ENCODE measurements at regions not wholly inside any gene's neighbourhood (a gene's known extent, or its start where the extent isn't known, plus 50 kb on each side); places are given as distances from the start of the nearest gene placed in this dataset.

DNA sequence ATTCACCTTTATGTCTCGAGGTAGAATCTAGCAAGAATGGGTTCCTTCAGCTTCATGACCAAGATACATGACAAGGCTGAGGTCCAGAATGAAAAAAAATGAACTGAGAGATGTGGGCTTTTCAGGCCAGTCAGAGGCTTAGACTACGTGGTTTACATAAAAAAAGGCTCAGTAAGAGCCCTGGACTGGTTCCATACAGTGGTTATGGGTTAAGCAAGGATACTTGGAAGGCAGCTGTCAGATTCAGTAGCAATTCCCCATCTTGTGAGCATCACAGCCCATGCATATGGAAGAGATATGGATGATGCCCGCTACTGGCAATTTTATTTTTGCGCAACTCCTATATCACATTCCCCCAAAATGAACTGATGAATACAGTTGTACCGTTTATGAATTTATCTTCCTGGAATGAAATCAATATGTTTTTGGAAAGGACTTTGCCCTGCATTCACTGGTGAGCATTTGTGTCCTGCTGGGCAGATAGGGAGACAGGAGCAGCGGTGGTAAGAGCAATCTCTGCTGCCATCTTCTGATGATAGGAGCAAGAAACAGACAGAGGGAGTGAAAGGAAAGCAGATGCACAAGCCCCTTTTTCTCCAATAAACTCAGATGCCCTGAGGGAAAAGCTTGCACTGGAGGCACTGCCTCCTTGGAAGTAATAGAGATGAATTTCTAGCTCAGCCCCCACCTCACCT, 280.4 kb downstream of the GALC start:
- DNase-seq = no peak

GRCh38 chr14:87705439-87705896, 287.5 kb downstream of the GALC start:
- DNase-seq = no peak

GRCh38 chr14:87698481-87698880, 294.5 kb downstream of the GALC start:
- DNase-seq = no peak

GRCh38 chr14:87696485-87696884, 296.5 kb downstream of the GALC start:
- DNase-seq = no peak

GRCh38 chr14:87691042-87691881, 301.7 kb downstream of the GALC start:
- no peak for DNase-seq

GRCh38 chr14:87690076-87690613, 302.8 kb downstream of the GALC start:
- DNase-seq = no peak

DNA sequence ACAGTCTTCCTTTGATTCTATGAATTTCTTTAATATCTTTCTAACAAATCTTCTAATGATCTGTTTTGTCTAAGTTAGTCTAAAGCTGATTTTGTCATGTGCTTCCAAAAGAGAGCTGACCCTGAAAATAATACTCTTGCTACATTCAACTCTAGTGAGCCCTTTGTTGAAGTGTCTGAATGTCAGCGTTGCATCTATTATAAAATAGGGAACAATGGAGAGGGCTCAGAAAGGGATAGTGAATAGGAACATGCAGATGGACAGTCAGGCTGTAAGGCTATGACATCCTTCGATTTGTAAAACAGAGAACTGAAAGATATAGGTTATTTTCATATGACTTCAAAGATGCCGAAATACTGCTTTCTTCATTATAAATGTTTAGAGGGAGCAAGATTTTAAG, 304.5 kb downstream of the GALC start:
- no peak for DNase-seq

DNA sequence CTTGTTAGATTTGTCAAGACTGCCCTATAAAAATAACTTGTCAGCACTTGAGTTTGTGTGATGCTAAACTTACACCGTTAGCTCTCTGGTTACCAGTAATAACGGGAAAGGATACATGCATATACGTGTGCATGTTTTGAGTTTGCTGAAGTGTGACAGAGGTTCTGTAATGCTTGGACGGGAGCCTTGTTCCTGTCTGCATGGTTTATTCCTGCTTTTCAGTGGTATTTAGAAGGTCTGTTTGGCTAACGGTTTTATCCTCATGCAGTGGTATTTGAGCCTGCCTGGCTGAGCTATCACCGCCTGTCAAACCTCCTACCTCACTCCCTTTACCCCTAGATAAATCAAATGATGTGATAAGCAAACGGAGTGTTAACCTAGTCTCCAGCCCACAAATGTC, 305.6 kb downstream of the GALC start:
- no peak for DNase-seq

GRCh38 chr14:87686746-87687145, 306.2 kb downstream of the GALC start:
- no peak for DNase-seq

DNA sequence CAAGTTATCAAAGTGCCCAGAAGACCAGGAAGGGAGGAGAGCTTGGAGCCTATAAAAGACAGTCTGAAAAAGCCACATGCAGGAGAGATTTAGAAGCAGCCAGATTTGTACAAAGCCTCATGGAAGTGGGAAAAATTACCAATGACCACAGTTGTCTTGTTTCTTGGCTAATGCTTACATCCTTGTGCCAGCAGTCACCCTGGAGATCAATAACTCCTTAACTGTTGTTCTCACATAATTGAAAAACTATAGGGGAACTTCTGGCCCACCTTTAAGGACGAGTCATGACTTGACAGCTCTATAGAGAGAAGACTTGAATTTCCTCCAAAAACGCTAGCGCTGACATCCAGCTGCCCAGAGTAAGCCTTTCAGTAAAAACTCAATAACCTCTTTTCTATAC, 313.1 kb downstream of the GALC start:
- DNase-seq = no peak

DNA sequence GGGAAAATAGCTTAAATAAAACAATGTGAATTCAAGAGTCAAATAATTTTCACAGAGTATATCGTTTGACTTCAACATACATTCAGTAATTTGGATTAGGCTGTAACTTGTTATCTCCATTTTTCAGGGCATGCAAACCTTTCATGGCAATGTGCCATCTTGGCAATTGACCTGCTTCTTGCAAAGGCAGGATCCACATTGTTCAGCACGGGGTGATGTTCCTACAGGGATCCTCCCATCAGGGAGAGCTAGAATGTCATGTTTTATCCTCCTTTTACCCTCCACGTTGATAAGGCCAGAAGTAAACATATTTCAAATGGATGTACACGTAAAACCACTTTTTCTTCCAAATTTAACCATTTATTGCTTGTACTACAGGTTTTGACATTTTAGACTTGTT, 314.4 kb downstream of the GALC start:
- DNase-seq = no peak

DNA sequence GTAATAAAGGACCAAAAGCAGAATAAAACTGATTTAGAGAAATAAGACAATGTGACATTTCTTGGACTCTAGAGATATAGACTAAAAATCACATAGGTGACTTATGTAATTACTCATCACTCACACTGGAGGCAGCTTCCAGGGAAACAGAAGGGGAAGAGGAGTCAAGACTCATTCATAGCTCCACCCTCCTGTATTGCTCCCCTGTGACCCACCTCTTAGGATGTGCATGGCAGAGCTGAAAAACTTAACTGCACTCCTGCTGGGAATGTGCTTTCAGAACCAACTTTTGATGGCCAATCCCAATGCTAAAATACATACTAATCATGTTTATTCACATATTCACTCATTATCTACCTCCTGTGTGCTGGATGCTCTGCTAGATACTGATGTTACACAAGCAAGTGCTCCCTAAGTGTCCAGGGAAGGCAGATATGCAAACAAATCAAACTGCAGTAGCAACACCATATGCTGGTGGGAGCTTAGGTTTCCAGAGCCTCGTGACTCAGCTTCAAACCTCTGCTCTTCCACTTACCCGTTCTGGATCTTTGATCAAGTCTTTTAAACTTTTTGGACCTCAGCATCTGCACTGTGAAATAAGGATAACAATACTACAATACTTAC, 316.1 kb downstream of the GALC start:
- DNase-seq = no peak

DNA sequence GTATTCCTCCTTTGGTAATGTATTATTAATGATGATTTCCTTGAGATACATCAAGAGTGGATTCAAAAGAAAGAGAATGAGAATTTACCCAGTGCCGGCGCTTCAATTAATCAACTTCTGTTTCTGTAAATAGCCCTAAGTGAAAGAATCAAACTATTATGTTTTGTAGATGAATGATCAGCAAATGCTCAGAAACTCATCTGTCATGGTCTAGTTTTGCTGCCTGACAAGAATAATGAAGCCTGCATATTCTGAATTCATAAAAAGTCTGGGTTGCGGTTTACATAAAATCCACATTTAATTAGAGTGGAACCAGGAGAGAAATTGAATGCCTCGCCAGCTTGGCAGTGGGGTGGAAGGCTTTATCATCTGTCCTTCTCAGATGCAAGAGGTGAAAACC, 325.3 kb downstream of the GALC start:
- no peak for DNase-seq

- no peak for DNase-seq
Measured at GRCh38 chr14:87656315-87656714, 336.7 kb downstream of the GALC start.

DNA sequence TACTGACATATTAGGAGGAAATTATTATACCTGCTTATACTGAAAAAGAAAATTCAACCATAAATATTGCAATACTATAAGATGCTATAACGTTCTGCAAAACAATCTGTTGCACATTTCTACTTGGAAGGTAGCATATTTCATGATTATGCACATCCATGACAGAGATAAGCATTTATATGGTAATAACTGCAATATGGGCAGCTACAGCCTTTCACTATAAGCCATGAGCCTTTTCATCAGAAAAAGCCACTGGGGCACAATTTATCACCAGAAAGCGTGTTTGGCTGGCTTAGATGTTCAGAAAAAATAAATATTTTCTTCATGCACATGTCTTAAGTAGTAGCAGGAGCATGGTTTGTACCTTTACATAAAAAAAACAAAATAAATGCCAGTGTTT, 340.7 kb downstream of the GALC start:
- DNase-seq = no peak

DNA sequence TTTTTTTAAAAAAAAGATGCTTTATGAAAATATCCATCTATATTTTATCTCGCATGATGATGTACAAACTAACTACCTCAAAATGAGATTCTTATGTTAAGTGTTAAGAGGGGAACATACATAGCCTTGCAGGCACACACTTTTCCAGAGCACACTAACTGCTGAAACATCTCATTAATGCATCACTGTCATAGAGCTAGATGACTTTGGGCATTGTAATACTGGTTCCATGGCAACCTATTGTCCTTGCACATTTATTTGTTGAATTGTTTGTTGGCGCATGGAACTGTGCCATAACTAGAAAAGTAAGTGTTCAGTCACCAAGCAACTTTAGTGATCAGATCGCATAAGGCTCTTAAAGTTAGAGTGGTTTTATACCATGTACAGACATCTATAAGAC, 348.3 kb downstream of the GALC start:
- DNase-seq = no peak

DNA sequence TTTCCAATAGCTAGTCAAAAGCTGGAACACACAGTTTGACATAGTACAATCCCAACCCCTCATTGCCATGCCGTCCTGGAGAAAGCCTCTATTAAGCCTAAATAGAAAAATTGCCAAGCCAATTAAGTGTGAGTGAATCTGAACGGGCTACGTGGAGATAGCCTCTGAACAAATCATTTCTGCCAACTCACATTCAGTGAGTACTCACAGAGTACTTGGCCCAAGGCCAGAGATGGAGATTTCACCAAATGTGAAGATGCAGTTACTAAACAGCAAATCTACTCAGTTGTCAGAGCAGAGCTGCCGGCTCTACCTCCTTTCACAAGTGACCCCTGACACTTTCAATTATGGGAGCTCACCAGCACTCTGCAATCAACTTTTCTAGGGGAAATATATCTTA, 350.0 kb downstream of the GALC start:
- DNase-seq = no peak

- no peak for DNase-seq
Measured at GRCh38 chr14:87640553-87640952, 352.4 kb downstream of the GALC start.

DNA sequence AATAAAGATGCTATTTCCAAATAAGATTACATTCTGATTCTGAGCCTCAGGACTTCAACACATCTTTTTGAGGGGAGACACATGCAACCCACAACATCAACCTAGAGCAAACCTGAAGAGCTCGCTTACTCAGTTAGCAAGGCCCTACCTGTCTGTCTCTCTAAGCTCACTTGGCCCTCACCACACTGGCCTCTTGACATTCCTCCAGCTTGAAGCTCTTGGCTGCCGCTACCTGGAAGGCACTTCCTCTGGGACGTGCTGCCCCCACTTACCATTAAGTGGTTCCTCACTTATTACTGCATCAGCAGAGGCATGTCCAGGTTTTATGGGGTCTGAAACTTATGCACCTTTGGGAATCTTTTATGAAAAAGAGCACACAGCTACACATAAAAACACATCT, 354.8 kb downstream of the GALC start:
- DNase-seq = no peak

DNA sequence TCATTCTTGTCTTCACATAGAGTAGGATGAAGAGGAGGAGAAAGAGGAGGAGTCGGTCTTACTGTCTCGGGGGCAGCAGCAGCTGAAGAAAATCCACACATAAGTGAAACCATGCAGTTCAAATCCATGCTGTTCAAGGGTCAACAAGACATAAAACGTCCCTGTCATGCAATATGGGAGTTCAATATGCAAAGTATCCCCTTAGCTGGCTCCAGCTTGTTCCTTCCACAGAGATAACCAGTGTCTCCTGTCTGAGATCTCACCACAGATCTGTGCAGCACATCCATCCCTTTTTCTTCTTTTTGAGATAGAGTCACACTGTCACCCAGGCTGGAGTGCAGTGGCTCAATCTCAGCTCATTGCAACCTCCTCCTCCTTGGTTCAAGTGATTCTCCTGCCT, 357.5 kb downstream of the GALC start:
- DNase-seq = no peak

GRCh38 chr14:87632796-87633195, 360.2 kb downstream of the GALC start:
- DNase-seq = no peak

DNA sequence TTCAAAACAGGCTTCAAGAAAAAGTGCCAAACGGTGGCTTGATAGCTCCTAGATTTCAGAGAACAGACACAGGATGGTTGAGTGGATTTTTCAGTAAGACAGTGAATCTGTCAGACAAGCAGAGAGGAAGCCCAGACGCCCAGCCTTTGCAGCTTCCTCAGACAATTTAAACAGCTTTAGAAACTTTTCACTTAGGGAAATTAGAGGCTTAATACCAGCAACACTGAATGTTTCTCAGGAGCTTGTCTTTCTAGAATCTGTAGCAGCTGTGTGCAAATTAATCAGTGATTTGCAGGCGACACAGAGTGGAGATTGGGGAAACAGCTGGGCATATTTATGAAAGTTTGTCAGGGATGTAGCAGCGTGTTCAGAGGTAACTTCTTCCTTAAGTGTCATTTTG, 362.1 kb downstream of the GALC start:
- no peak for DNase-seq

DNA sequence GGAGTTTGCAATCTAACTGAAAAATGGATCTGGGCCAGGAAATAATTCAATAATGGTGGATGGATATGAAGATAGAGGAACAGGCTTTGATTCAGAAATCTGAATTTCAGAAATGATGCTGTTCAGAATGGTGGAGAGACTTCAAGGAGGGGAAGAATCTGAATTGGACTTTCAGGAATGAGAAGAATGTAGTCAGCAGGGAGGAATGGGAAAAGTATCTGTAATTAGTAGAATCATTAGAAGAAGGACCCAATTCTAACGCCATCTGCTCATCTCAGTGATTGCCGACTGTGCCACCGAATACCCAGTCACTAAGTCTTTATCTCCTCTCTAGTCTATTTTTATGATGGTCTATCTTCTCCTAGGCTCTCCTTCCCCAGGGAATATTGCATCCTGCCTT, 363.2 kb downstream of the GALC start:
- no peak for DNase-seq

DNA sequence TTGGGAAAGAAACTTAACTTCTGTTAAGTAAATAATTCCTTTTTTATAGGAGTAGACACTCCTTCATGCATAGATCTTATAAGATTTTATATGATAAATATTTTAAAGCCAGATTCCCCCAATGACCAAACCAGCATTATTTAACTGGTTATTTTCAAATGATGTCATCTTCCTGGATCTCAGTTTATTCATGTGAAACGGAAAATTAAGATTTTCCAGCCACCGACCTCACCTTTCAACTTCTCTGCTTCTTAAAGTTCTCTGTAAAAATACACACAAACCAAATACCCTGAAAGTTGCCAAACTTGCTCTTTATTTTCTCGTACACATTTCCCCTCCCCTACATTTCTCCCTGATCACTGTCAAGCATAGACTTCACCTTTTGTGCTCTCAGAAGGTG, 364.2 kb downstream of the GALC start:
- no peak for DNase-seq

Data from activated T-cell treated with anti-CD3 and anti-CD28 coated beads, Interleukin-2, amount 50 U/mL, for 48 hours (primary cell).